ENCODE measurements at regions not wholly inside any gene's neighbourhood (a gene's known extent, or its start where the extent isn't known, plus 50 kb on each side); places are given as distances from the start of the nearest gene placed in this dataset.

- Histone ChIP-seq H3K36me3 (replicated peaks; ENCODE audit: insufficient read depth, low read length) (no peaks in the 10 kb centered on the region), H4K20me1 (ENCODE audit: insufficient read depth, low read length) (no peaks in the 10 kb centered on the region), H3K4me3 (ENCODE audit: low read length) (no peak overlapping the region), H3F3A (ENCODE audit: insufficient read depth, low read length) (no peaks in the 10 kb centered on the region), H2AFZ (ENCODE audit: low read length) (no peak overlapping the region), H3K9me2 (replicated peaks; ENCODE audit: insufficient read depth, low read length) (no peaks in the 10 kb centered on the region), H3K9ac (ENCODE audit: low read length) (no peak overlapping the region), H3K27ac (ENCODE audit: low read length) (no peak overlapping the region), H3K27me3 (replicated peaks; ENCODE audit: insufficient read depth, low read length) (no peaks in the 10 kb centered on the region), H3K9me3 (replicated peaks; ENCODE audit: insufficient read depth, low read length) (no peaks in the 10 kb centered on the region), H3K4me2 (ENCODE audit: low read depth, low read length) (no peak overlapping the region), H3K79me2 (ENCODE audit: low read length) (no peaks in the 10 kb centered on the region), H3K4me1 (ENCODE audit: low read length) (no peaks in the 10 kb centered on the region)
- TF ChIP-seq EZH2phosphoT487 (IDR thresholded peaks at IDR 0.05; ENCODE audit: low read length) = no peak
- TF ChIP-seq EZH2 (optimal IDR thresholded peaks at IDR 0.05; ENCODE audit: low read depth, low read length) = no peak
- no peak for TF ChIP-seq CTCF (IDR thresholded peaks at IDR 0.05; ENCODE audit: low read length)
- no peak for DNase-seq
Measured at GRCh38 chr4:53935780-53936179, 128.6 kb downstream of the CHIC2 start.

GRCh38 chr4:53932796-53933610 lies 131.4 kb downstream of the CHIC2 start:
- H4K20me1 ChIP-seq (ENCODE audit: insufficient read depth, low read length) = no peaks in the 10 kb centered on the region
- H3K4me2 ChIP-seq (ENCODE audit: low read depth, low read length) = no peak overlapping the region
- H3K9me2 ChIP-seq (replicated peaks; ENCODE audit: insufficient read depth, low read length) = no peaks in the 10 kb centered on the region
- no peaks in the 10 kb centered on the region for H3K27me3 ChIP-seq (replicated peaks; ENCODE audit: insufficient read depth, low read length)
- H3K79me2 ChIP-seq (ENCODE audit: low read length) = no peaks in the 10 kb centered on the region
- no peaks in the 10 kb centered on the region for H3K4me1 ChIP-seq (ENCODE audit: low read length)
- H3K9me3 ChIP-seq (replicated peaks; ENCODE audit: insufficient read depth, low read length) = no peaks in the 10 kb centered on the region
- TF ChIP-seq EZH2 (optimal IDR thresholded peaks at IDR 0.05; ENCODE audit: low read depth, low read length) (no peak), CTCF (IDR thresholded peaks at IDR 0.05; ENCODE audit: low read length) (no peak), EZH2phosphoT487 (IDR thresholded peaks at IDR 0.05; ENCODE audit: low read length) (no peak)
- no peak overlapping the region for H2AFZ ChIP-seq (ENCODE audit: low read length)
- H3K4me3 ChIP-seq (ENCODE audit: low read length) = no peak overlapping the region
- no peak for DNase-seq
- H3F3A ChIP-seq (ENCODE audit: insufficient read depth, low read length) = no peaks in the 10 kb centered on the region
- no peaks in the 10 kb centered on the region for H3K36me3 ChIP-seq (replicated peaks; ENCODE audit: insufficient read depth, low read length)
- no peak overlapping the region for H3K27ac ChIP-seq (ENCODE audit: low read length)
- H3K9ac ChIP-seq (ENCODE audit: low read length) = no peak overlapping the region

GRCh38 chr4:53931461-53931961 lies 132.9 kb downstream of the CHIC2 start:
- Histone ChIP-seq H3K4me2 (ENCODE audit: low read depth, low read length) (no peak overlapping the region), H4K20me1 (ENCODE audit: insufficient read depth, low read length) (no peaks in the 10 kb centered on the region), H3K27ac (ENCODE audit: low read length) (no peak overlapping the region), H3K9ac (ENCODE audit: low read length) (no peak overlapping the region), H3K9me2 (replicated peaks; ENCODE audit: insufficient read depth, low read length) (no peaks in the 10 kb centered on the region), H3F3A (ENCODE audit: insufficient read depth, low read length) (no peaks in the 10 kb centered on the region), H2AFZ (ENCODE audit: low read length) (no peak overlapping the region), H3K4me1 (ENCODE audit: low read length) (no peaks in the 10 kb centered on the region), H3K4me3 (ENCODE audit: low read length) (no peak overlapping the region), H3K79me2 (ENCODE audit: low read length) (no peaks in the 10 kb centered on the region), H3K27me3 (replicated peaks; ENCODE audit: insufficient read depth, low read length) (no peaks in the 10 kb centered on the region), H3K9me3 (replicated peaks; ENCODE audit: insufficient read depth, low read length) (no peaks in the 10 kb centered on the region), H3K36me3 (replicated peaks; ENCODE audit: insufficient read depth, low read length) (no peaks in the 10 kb centered on the region)
- DNase-seq = no peak
- TF ChIP-seq EZH2phosphoT487 (IDR thresholded peaks at IDR 0.05; ENCODE audit: low read length) (no peak), CTCF (IDR thresholded peaks at IDR 0.05; ENCODE audit: low read length) (no peak), EZH2 (optimal IDR thresholded peaks at IDR 0.05; ENCODE audit: low read depth, low read length) (no peak)
